GM18907 (cell line): ENCODE measurements at regions not wholly inside any gene's neighbourhood (a gene's known extent, or its start where the extent isn't known, plus 50 kb on each side); places are given as distances from the start of the nearest gene placed in this dataset.
"Not testable (repeated sequence)": the region's sequence is repeated elsewhere in the genome, so short reads cannot be mapped to it uniquely, and the experiment has no call there.

Experiments used
- ATAC-seq: cut with Tn5 transposase; IDR thresholded peaks from one replicate; pipeline ENCODE4 v1.9.1; 2021; ENCODE audit warnings: mild to moderate bottlenecking, moderate library complexity; ENCODE audit not compliant: unreplicated experiment

GRCh38 chr1:41994195-41994894, 75.6 kb upstream of the HIVEP3 start:
- no peak for ATAC-seq

GRCh38 chr1:41983451-41983850, 64.7 kb upstream of the HIVEP3 start:
- no peak for ATAC-seq

DNA sequence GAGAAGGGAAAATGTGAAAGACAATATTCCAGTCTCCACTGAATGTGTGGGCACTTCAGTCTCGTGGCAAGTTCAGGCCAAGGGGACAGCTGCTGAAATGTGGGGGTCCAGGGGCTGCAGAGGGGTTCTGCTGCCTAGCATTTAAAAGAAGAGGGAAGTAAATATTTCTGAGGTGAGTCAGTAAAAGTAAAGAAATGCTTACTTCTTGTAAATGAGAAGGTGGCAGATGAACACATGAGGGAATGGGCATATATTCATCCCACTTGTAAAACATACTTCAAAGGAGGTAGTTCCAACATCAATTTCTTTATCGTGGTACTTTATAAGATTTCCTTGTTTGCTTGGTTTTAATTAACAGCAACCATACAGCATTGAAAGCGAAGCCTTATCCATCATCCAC, 63.1 kb upstream of the HIVEP3 start:
- no peak for ATAC-seq

- ATAC-seq = no peak
Measured at GRCh38 chr1:41980827-41981653, 62.3 kb upstream of the HIVEP3 start.

GRCh38 chr1:41978986-41979385, 60.3 kb upstream of the HIVEP3 start:
- ATAC-seq = no peak

DNA sequence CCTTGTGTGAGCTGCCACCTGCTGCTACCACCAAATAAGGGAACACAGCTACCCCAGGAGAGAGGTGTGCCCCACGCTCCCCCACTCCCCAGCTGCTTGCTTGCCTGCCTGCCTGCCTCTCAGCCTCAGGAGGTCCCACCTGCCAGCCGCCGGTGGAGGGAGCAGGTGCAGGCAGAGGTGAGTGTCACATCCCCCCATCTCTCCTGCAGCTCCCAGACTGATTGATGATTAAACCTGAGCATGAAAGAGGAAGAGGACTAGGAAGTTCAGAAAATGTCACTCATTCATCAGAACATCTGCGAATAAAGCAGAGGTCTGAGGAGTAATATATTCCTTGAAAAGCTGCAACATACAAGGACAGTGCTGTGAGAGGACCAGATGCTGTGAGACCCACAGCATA, 58.6 kb upstream of the HIVEP3 start:
- no peak for ATAC-seq

- ATAC-seq = no peak
Measured at GRCh38 chr1:41976671-41977070, 57.9 kb upstream of the HIVEP3 start.

GRCh38 chr1:41975850-41976569, 57.3 kb upstream of the HIVEP3 start:
- ATAC-seq = no peak

GRCh38 chr1:41975121-41975520, 56.4 kb upstream of the HIVEP3 start:
- ATAC-seq = no peak

- ATAC-seq = not testable (repeated sequence)
Measured at GRCh38 chr1:41968557-41968956, 49.8 kb upstream of the HIVEP3 start.
